Femur (tissue), 1 donor: ENCODE measurements at regions not wholly inside any gene's neighbourhood (a gene's known extent, or its start where the extent isn't known, plus 50 kb on each side); places are given as distances from the start of the nearest gene placed in this dataset.
"Not testable (repeated sequence)": the region's sequence is repeated elsewhere in the genome, so short reads cannot be mapped to it uniquely, and the experiment has no call there.

Source experiments
- DNase-seq: peaks from one replicate; pipeline ENCODE4 v3.0.0-alpha.2; 2017

DNA sequence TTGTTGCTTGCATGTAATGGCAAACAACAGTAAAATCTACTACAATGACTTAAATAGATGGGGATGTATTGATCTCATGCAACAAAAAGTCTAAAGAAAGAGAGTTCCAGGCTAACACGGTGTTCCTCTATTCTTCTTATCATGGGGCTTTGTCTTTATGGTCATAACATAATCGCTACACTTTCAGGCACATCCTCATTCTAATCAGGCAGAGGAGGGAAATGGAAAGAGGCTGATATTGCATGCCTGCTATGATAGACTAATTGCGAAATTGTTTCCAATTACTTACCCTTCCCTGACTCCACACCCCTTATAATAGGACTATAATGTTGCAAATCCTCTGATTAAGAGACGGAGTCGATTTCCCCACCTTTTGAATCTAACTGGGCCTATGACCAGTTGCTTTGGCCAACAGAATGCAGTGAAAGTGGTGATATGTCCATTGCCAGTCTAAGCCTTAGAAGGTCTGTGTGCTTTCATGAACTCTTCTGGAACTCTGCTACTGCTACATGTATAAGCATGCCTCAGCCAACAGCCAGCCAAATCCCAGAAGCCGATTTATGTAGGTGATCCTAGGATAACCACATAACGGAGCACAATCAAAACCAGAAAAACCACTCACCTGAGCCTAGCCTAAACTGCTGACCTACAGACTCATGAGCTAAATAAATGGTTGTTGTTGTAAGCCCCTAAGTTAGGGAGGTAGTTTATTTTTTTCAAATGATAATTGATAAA is 180.3 kb upstream of the TACR1 start:
- DNase-seq, result no peak

GRCh38 chr2:75375646-75376582 is 176.6 kb upstream of the TACR1 start:
- peak; percentile 17 for DNase-seq

DNA sequence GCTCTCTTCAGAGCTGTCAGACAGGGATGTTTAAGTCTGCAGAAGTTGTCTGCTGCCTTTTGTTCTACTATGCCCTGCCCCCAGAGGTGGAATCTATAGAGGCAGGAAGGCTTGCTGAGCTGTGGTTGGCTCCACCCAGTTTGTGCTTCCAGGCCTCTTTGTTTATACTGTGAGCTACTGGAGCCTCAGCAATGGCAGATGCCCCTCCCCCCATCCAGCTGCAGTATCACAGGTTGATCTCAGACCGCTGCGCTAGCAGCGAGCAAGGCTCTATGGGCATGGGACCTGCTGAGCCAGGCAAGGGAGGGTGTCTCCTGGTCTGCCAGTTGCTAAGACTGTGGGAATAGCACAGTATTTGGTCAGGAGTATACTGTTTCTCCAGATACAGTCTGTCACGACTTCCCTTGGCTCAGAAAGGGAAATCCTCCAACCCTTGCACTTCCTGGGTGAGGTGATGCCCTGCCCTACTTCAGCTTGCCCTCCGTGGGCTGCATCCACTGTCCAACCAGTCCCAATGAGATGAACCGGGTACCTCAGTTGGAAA is 175.2 kb upstream of the TACR1 start:
- not testable (repeated sequence) for DNase-seq

GRCh38 chr2:75367401-75367800 is 168.1 kb upstream of the TACR1 start:
- DNase-seq, result no peak

- DNase-seq, result no peak
Observed at GRCh38 chr2:75361486-75361885, 162.2 kb upstream of the TACR1 start.

DNA sequence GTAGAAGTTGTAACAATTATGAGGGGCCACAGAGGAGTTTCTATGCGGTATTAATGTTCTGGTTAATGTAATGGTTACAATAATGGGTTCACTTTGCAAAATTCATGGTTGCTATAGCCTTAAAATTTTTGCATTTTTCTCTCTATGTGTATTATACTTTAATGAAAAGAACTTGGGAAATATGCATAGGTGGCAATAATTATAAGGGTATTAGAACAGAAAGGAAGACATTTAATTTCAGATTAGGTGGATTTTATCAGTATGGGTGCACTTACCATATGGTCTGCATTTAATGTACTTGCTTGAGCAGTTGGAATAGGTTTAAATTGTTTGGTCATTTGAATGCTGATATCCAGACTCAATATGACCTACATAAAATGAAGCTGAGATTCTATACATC is 161.6 kb upstream of the TACR1 start:
- no peak for DNase-seq

DNA sequence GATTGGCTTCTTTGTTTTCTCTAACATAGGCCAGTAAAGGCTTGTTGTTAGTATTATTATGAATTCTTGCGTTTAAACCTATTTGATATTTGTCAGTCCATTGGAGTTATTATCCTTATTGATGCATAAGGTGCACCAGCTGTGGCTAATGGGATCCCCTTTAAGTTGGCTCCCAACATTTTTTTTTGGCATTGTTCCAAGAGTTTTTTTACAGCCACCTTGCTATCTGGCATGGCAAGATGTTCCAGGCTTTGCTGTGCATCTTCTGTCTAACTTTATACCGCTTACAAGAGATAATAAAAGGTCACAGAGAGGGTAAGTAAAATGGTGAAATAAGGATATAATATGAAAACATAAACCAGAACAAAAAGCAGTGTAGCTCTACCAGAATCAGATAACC is 157.5 kb upstream of the TACR1 start:
- DNase-seq, result no peak

GRCh38 chr2:75353131-75353530 is 153.8 kb upstream of the TACR1 start:
- DNase-seq, result no peak

DNA sequence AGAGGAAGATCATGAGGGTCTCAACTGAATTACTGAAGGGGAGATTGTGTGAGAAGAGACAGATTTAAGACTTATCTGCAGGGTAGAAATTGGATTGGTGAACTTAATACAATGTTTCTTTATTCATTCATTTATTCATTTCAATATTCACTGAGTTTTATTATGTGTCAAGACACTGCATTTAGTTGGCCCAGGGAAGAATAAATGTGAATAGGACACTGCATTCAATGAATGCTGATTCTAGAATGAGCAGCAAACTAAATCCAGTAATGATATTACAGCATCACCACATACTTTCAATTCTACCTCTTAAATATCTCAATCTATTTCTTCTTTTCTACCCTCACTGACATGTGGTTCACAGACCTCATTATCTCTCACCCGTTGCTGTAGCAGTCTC is 149.0 kb upstream of the TACR1 start:
- no peak for DNase-seq

- DNase-seq, result no peak
Observed at GRCh38 chr2:75344146-75344545, 144.8 kb upstream of the TACR1 start.

- no peak for DNase-seq
Observed at GRCh38 chr2:75342504-75343175, 143.3 kb upstream of the TACR1 start.

DNA sequence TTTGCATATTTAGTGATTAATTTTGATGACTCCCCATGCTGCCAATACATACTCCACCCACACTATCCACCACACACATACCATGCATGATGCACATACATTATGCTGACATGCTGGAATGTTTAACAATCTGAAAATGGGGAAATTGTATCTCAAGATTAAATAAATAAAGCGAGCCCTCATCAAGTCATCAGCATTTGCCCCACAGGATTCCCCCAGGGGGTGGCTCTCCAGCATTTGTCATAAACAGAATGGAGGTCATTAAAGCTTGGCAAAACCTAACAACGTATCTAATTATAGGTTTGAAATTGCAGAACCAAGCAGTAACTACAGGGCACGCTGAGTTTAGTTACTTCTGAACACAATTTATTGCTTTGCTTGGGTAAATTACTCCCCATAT is 141.2 kb upstream of the TACR1 start:
- no peak for DNase-seq

GRCh38 chr2:75338461-75338860 is 139.1 kb upstream of the TACR1 start:
- DNase-seq, result no peak

DNA sequence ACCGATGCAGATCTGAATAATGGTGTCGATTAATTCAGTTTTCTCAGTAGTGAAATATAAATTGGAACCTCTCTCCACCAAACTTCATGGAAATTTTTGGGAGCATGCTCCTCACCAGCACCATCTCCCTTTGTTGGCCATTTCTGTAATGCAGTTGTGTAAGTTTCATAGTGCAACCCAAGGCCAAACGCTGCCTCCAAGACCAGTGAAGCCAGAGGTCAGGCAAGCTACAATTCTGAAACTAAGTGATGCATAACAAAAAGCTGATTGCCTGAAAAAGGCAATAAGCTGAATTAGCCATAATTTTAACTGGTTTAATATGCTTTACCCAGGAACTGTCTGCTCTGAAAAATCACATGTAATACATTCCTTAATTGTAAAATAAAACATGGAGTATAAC is 138.3 kb upstream of the TACR1 start:
- no peak for DNase-seq

GRCh38 chr2:75337016-75337415 is 137.7 kb upstream of the TACR1 start:
- DNase-seq, result no peak

GRCh38 chr2:75336451-75336850 is 137.1 kb upstream of the TACR1 start:
- no peak for DNase-seq

GRCh38 chr2:75334076-75334475 is 134.8 kb upstream of the TACR1 start:
- DNase-seq, result no peak

DNA sequence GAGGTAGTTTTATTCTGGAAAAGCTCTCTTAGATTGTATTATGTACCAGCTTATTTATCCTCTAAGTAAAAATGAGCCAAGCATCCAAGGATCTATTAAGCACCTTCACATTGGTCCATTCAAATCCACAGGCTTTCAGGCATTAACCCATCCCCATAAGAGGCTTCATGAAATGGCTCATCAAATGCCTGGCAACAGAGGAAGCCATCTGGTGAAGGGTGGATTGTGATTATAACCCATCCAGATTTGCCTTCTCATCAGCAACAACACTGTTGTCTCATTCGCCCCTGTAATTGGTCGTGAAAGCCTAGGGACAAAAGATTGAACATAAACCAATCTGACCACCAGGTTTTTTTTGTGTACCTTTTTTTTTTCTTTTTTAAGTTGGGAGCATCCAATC is 134.3 kb upstream of the TACR1 start:
- no peak for DNase-seq

DNA sequence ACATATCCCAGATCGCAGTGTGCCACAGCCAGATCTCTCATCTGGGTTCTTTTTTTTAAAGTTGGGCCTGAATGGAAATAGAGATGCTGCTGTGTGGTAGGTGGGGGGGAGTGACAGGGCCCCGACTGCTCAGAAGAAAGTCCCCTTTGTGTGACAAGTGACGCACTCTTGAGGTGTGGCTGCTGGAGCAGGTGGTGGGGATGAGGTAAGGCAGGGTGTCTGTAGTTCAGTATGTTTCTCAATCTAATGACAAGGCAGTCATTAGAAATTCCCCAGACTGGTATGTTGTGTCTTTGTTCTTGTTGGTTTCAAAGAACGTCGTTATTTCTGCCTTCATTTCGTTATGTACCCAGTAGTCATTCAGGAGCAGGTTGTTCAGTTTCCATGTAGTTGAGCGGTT is 128.8 kb upstream of the TACR1 start:
- no peak for DNase-seq

GRCh38 chr2:75327334-75327733 is 128.0 kb upstream of the TACR1 start:
- no peak for DNase-seq

- no peak for DNase-seq
Observed at GRCh38 chr2:75326645-75327044, 127.3 kb upstream of the TACR1 start.

DNA sequence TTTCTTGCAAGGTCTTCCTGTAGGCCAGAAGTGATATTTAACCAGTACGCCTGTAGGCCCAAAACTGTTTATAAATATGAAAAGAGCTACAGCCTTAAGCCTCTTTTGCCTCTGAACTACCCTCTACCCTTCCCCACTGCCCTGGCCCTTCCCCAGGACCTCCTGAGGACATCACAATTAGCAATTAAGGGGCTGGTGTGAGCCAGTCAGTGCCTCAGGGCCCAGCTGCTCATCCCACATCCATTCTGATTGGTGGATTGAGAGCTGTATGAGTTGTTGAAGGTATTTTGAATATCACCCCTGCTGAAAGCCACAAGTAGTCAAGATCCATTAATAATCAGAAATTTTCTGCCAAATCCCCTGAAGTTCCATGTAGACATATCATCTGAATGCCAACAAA is 126.3 kb upstream of the TACR1 start:
- no peak for DNase-seq

DNA sequence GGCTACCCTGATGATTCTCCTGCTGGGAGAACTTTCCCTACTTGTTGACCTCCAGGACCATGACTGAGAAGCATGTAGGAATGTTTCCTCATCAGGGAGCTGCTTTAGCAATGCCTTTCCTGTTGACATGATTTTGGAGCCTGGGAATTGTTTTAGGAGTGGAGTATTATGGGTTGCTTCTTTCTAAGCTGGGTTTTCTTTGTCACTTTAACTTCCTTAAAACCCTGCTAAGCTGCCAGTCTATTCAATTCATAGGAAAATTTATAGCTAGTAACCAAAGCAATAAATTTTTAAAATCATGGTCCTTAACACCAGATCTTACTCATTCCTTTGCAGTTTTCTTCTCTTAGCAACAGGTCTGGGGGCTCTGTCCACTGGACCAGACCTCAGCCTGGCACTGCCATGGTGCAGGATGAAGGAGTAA is 125.6 kb upstream of the TACR1 start:
- DNase-seq, result no peak
